ENCODE measurements at regions not wholly inside any gene's neighbourhood (a gene's known extent, or its start where the extent isn't known, plus 50 kb on each side); places are given as distances from the start of the nearest gene placed in this dataset.

GRCh38 chr6:119649531-119649930 lies 300.0 kb upstream of the MAN1A1 start:
- no peak for TF ChIP-seq TAF1 (IDR thresholded peaks at IDR 0.05; ENCODE audit: borderline replicate concordance, low read depth, low read length)
- TF ChIP-seq JUND (IDR thresholded peaks at IDR 0.05): no peak
- no peak for TF ChIP-seq MEF2A (IDR thresholded peaks at IDR 0.05; ENCODE audit: borderline replicate concordance, low read depth)
- no peak for TF ChIP-seq CTCF (IDR thresholded peaks at IDR 0.05)
- no peak for TF ChIP-seq POLR2AphosphoS5 (IDR thresholded peaks at IDR 0.05; ENCODE audit: low read depth, low read length)
- no peak for TF ChIP-seq FOXM1 (IDR thresholded peaks at IDR 0.05; ENCODE audit: low read depth)
- no peak for TF ChIP-seq RAD21 (IDR thresholded peaks at IDR 0.05; ENCODE audit: low read length)
- TF ChIP-seq IRF3 (IDR thresholded peaks at IDR 0.05; ENCODE audit: low read depth, low read length): no peak
